ENCODE measurements at regions not wholly inside any gene's neighbourhood (a gene's known extent, or its start where the extent isn't known, plus 50 kb on each side); places are given as distances from the start of the nearest gene placed in this dataset.

GRCh38 chr11:70863993-70864392, 388.4 kb downstream of the SHANK2 start:
- DNase-seq = no peak

DNA sequence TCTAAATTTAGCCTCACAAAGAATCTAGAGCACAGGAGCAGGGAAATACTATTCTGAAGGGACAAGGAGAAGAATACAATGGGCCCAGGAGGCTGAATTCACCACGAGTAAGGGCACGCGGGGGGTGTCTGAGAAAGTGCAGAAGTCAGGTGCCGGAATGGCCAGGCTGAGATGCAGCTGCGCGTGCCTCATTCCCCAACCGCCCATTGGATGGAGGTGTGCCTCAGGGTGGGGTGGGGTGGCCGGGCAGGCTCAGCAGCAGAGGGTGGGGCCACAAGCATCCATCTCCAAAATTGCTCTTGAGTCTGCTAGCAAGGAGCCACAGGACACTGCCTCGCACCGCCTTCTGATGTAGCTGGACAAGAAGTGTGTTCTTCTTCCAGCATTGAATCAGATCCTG, 387.0 kb downstream of the SHANK2 start:
- DNase-seq = no peak

GRCh38 chr11:70866834-70867233, 385.5 kb downstream of the SHANK2 start:
- no peak for DNase-seq

DNA sequence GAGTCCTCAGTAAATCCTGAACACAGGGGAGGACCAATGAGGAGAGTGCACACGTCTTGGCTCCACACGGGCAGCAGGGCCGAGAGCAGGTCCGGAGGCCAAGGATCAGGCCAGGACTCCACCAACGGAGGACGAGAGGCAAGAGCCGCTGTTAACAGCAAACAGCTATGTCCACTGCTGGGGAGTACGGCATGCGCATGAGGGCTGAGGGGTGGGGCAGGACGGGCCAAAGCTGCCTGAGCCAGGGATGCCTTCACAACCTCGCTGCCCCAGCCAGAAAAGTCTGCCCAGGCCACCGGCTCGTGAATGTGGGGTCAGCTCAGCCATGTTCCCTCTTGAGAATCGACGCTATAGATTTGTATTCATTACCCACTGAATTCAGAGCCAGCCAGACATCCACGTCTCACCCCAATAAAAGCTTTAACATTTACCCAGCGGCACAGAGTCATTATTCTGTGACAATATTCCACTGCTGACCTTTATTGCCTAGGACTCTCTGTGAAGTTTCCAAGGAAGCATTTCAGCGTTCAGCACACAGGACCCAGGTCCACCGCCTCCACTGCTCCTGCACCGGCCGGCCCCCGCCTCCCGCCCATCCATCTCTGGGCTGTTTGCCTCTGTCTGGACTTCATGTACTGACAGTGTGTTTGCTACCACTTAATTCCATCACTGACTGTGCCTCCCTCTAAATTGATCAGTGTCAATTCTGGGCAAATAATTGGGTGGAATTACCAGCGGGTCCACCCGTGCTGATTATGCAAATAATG, 384.9 kb downstream of the SHANK2 start:
- no peak for DNase-seq

- no peak for DNase-seq
Measured at GRCh38 chr11:70868341-70868885, 384.0 kb downstream of the SHANK2 start.

- no peak for DNase-seq
Measured at GRCh38 chr11:70869054-70869453, 383.3 kb downstream of the SHANK2 start.

GRCh38 chr11:70871881-70872280, 380.5 kb downstream of the SHANK2 start:
- DNase-seq = peak; percentile 60

- no peak for DNase-seq
Measured at GRCh38 chr11:70872299-70872698, 380.1 kb downstream of the SHANK2 start.

- no peak for DNase-seq
Measured at GRCh38 chr11:70872955-70873735, 379.2 kb downstream of the SHANK2 start.

DNA sequence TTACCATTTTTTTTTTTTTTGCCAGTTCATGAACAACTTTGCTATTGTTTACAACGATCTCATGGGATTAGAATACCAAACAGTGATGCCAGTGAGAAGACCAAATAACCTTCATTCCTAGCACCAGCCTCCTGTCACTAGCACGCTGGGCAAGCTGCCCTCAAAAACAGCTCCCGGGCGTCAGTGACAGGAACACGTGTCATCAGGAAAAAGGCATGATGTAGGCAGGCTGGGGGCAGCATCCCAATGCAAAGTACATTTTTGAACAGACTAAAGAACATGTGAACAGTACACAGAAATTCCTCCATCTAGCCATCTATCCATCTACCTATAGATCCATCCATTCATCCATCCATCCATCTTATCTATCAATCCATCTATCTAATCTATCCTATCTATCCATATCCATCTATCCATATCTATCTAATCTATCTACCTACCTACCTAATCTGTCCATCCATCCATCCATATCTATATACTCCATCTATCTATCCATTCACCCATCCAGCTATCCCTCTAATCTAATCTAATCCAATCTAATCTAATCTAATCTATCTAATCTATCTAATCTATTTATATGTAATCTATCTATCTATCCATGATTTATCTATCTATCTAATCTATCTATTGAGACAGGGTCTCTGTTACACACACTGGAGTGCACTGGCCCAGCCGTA, 378.5 kb downstream of the SHANK2 start:
- no peak for DNase-seq

GRCh38 chr11:70876685-70877084, 375.7 kb downstream of the SHANK2 start:
- peak; percentile 86 for DNase-seq

DNA sequence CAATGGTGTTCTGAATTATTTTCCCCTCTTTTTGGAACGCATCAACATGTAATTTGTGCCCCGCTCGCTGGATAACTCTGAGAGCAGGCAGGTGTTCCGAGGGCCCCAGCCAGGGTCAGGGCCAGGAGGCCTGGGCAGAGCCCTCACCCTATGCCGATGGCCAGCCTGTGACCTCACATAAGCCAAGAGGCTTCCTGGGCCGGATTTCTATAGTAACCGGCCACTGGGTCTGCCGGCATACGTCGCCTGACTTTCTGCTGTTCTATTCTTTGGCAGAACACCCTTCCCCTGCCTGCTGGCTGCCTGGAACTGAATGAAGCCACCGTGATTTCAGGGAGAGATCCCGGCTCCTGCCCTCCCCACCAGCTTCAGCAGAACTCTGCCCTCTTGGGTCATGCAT, 375.2 kb downstream of the SHANK2 start:
- DNase-seq = no peak

- no peak for DNase-seq
Measured at GRCh38 chr11:70878366-70878765, 374.0 kb downstream of the SHANK2 start.

- DNase-seq = no peak
Measured at GRCh38 chr11:70879601-70880285, 372.6 kb downstream of the SHANK2 start.

DNA sequence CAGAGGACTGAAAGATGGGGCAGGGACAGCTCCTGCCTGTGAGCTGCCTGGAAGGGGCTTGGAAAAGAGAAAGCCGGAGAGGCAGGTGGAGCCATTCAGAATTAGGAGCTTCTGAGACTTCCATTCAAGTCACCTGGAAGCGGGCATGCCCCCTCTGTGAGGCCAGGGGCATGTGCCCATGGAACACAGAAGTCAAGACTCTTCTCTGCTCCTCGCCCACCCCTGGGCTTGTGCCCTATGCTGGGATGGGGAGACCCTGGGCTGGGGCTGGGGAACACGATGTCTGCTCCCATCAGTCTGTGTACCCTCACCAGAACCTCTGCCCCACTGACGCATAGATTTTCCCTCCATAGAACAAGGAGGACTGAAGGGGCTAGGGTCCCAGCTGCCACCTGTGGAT, 372.0 kb downstream of the SHANK2 start:
- DNase-seq = no peak

DNA sequence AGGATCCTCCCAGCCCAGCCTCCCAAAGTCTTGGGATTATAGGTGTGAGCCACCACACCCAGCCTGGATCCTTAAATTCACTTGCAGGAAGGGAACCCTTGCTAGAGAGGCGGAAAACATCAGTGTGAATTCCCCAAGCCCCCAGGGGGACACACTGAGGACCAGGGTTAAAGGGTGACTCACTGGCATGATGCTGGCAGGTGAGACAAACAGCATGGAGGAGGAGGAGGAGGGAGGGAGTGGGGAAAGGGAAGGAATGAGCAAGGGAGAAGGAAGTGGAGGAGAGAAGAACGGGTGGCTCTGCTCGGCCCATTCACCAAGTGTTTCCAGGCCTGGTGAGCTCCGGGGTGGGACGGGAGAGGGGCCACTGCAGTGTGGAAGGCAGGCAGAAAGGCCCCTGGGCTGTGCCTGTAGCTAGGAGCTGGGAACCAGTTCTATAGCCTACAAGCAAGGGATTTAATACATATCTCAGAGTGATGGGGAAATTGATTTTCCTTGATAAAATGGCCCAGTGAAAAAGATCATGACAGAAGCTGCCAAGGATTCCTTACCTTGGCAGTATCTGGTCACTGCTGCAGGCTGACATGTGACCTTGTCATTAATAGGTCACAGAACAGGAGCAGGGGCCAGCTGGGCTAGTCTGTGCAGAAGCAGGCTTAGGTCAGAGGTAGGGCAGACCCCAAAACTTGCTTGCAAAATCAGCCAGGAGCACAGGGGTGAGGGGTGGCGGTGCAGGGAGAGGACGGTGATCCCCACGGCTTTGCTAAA, 370.2 kb downstream of the SHANK2 start:
- DNase-seq = no peak

DNA sequence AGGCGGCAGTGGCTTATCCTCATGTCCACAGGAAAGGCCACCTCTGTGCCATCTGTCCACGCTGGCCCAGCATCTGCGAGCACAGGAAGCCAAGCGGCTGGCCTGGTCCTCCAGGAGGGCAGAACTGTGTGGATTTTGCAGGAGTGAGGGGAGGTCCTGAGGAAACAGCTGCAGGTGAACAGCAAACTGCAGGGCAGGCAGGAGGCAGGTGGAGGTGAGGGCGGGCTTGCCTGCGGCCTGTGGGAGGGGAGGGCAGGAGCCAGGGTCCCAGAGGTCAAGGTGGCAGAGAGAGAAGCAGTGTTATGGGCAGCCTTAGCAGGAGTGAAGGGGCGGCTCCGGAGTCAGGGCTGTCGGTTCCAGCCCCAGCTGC, 369.7 kb downstream of the SHANK2 start:
- no peak for DNase-seq

DNA sequence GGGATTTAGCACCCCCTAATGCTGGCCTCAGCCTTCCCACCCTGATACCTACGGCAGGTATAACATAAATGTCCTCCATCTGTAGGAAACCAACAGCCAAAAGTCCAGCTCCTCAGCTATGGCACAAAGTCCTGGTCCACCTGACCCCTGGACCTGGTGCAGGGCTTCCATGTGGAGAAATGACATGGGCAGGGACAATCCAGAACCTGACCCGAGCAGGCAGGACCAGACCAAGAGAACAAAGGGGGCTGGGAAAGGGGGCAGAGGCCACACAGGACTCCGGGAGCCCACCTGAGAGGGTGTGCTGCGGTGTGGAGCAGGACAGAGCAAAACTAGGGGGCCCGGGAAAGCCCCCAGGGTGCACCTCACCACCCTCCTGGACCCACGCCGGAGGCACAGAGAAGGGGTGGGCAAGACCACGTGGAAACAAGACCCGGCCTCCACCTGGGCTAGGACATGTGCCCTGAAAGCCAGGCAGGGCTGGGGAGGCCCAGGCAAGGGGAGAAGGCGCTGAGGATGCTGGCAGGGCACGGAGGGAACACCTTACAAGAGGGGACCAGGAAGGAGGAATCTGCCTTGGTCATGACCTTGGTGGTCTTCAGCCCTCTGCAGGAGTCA, 368.9 kb downstream of the SHANK2 start:
- no peak for DNase-seq

DNA sequence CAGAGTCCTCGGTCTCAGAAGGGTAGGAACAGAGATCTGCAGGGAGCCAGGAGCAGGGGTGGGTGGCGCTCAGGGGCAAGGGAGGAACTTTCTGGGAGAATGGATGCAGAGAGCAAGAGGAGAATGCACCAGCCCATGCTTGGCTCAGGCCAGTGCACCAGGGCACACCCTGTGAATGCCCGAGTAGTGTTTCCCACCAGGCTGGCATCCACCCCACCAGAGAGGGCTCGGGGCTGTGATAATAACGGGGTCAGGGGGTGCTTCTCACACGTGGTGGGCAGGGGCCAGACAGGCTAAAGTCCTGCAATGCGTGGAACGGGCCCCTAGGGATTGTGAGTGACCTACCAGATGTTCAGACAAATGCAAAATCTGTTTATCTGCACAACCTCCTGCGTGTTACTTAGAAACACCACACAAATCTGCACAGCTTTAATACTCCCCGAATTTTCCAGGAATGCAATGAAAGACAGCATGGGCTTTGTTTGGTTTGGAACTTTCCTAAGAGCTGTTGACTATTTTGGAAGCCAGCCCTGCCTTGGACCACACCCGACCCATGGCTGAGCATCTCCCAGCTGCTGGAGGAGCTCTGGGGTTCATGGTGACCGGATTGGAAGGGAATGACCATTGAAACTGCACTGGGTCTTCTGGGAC, 368.3 kb downstream of the SHANK2 start:
- DNase-seq = no peak

DNA sequence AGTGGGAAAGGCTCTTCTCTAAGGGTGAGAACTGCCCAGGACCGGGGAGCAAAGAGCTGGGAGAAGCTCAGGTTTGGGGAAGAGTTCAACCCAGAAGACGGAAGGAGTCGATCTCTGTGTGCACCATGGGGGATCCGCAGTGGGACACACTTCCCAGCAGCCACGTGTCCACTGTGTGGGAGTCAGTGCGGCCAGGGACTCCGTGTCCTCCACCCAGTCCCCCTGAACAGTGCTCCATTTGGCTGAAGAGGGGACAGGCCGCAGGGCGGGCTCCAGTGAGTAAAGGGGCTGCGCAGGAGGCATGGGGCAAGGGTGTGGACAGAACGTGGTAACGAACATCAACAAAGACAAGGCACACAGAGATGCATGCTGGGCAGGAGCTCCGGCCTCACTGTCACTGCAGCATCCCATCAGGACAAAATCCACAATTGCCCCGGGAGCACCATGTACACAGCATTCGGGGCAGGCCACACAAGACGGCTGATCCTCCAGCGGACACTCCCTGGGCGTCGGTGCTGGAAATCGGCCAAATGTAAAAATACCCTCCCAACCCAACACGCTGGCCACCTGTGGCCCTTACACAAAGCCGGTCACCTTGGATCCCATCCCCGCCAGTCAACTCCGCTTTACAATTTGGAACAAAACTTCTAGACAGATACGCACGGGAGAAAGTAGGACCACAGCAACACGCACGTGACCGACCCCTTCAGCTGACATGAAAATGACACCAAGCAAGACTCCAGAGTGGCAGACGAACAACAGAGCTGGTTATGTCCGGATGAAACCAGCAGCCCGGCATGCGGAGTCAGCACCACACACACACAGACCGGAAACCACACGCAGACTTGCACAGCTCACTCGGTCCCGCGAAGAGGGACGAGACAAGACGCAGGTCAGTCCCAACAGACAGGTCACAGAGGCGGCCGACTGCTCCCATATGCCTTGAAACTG, 366.8 kb downstream of the SHANK2 start:
- DNase-seq = peak; percentile 29
